GM18870 (cell line): ENCODE measurements at regions not wholly inside any gene's neighbourhood (a gene's known extent, or its start where the extent isn't known, plus 50 kb on each side); places are given as distances from the start of the nearest gene placed in this dataset.

Experiments used
- ATAC-seq: cut with Tn5 transposase; IDR thresholded peaks from one replicate; pipeline ENCODE4 v1.9.1; 2021; ENCODE audit warnings: moderate library complexity; ENCODE audit not compliant: unreplicated experiment

GRCh38 chr4:79473439-79473724, 65.4 kb upstream of the GK2 start:
- ATAC-seq = no peak

GRCh38 chr4:79472693-79473438, 64.8 kb upstream of the GK2 start:
- no peak for ATAC-seq

GRCh38 chr4:79472036-79472435, 64.0 kb upstream of the GK2 start:
- no peak for ATAC-seq

- no peak for ATAC-seq
Observed at GRCh38 chr4:79471309-79471708, 63.3 kb upstream of the GK2 start.

- ATAC-seq = no peak
Observed at GRCh38 chr4:79467246-79467932, 59.4 kb upstream of the GK2 start.

- no peak for ATAC-seq
Observed at GRCh38 chr4:79466621-79467020, 58.6 kb upstream of the GK2 start.
